Suprapubic skin (tissue), 3 donors: ENCODE measurements at regions not wholly inside any gene's neighbourhood (a gene's known extent, or its start where the extent isn't known, plus 50 kb on each side); places are given as distances from the start of the nearest gene placed in this dataset.

Experiments used
- CTCF ChIP-seq, 2 donors: fragments of 200-600 bp in 1 of 2; fragments of 450-650 bp in 1 of 2; sonication (generic) in 1 of 2; IDR thresholded peaks; one replicate each; pipeline ENCODE4 v1.5.1; 2016 to 2019; ENCODE audit warnings: antibody characterized with exemption in 2 of 2, mild to moderate bottlenecking in 1 of 2, moderate library complexity in 1 of 2
- POLR2AphosphoS5 ChIP-seq, 3 donors: sonication (generic); formaldehyde crosslinking; IDR thresholded peaks; one replicate each; pipeline ENCODE4 v1.6.1; 2017; ENCODE audit warnings: antibody characterized with exemption in 3 of 3

GRCh38 chr11:134625151-134625550 lies 213.1 kb upstream of the B3GAT1 start:
- TF ChIP-seq CTCF (IDR thresholded peaks at IDR 0.05) (no peak), POLR2AphosphoS5 (IDR thresholded peaks at IDR 0.05) (no peak)
